ENCODE measurements at regions not wholly inside any gene's neighbourhood (a gene's known extent, or its start where the extent isn't known, plus 50 kb on each side); places are given as distances from the start of the nearest gene placed in this dataset.

DNA sequence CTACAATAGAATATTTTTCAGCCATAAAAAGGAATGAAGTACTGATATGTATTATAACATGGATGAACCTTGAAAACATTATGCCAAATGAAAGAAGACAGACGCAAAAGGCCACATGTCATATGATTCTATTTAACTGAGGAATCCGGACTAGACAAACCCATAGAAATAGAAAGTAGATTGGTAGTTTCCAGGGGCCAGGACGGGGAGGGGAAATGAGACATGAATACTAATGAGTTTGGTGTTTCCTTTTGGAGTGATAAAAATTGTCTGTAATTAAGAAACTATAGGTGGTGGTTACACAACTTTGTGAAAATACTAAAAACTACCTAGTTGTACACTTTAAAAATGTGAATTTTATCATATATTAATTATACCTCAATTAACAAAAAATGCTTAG, 247.6 kb downstream of the BCAT1 start:
- TF ChIP-seq, protein P1, sequence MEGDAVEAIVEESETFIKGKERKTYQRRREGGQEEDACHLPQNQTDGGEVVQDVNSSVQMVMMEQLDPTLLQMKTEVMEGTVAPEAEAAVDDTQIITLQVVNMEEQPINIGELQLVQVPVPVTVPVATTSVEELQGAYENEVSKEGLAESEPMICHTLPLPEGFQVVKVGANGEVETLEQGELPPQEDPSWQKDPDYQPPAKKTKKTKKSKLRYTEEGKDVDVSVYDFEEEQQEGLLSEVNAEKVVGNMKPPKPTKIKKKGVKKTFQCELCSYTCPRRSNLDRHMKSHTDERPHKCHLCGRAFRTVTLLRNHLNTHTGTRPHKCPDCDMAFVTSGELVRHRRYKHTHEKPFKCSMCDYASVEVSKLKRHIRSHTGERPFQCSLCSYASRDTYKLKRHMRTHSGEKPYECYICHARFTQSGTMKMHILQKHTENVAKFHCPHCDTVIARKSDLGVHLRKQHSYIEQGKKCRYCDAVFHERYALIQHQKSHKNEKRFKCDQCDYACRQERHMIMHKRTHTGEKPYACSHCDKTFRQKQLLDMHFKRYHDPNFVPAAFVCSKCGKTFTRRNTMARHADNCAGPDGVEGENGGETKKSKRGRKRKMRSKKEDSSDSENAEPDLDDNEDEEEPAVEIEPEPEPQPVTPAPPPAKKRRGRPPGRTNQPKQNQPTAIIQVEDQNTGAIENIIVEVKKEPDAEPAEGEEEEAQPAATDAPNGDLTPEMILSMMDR (IDR thresholded peaks at IDR 0.05): no peak
- no peak for TF ChIP-seq EZH2 (IDR thresholded peaks at IDR 0.05; ENCODE audit: borderline replicate concordance, insufficient read depth, low read depth, low read length, poor library complexity, severe bottlenecking)
